ENCODE measurements at regions not wholly inside any gene's neighbourhood (a gene's known extent, or its start where the extent isn't known, plus 50 kb on each side); places are given as distances from the start of the nearest gene placed in this dataset.

DNA sequence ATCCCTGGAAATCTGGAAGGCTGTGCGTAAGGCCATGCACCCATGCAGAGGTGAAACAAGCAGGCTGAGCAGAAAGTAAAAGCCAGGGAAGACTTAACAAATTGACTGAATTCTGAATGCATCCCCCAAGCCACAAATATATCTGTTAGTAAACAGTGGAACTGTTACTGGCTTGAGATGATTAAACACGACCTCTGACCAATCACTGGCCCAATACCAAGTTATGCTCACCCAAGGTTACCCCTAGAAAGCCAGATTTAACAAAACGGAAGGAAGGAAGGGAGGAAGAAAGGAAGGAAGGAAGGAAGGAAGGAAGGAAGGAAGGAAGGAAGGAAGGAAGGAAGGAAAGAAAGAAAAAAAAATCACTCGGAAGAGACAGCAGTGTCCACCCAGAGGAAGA is 215.8 kb upstream of the CCNG1 start:
- TF ChIP-seq, protein P1, sequence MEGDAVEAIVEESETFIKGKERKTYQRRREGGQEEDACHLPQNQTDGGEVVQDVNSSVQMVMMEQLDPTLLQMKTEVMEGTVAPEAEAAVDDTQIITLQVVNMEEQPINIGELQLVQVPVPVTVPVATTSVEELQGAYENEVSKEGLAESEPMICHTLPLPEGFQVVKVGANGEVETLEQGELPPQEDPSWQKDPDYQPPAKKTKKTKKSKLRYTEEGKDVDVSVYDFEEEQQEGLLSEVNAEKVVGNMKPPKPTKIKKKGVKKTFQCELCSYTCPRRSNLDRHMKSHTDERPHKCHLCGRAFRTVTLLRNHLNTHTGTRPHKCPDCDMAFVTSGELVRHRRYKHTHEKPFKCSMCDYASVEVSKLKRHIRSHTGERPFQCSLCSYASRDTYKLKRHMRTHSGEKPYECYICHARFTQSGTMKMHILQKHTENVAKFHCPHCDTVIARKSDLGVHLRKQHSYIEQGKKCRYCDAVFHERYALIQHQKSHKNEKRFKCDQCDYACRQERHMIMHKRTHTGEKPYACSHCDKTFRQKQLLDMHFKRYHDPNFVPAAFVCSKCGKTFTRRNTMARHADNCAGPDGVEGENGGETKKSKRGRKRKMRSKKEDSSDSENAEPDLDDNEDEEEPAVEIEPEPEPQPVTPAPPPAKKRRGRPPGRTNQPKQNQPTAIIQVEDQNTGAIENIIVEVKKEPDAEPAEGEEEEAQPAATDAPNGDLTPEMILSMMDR (conservative IDR thresholded peaks at IDR 0.05; ENCODE audit: low read depth in 2 of 2) = no peak
- TF ChIP-seq POLR2AphosphoS5 (IDR thresholded peaks at IDR 0.05; ENCODE audit: low read depth) (no peak), STAT1 (IDR thresholded peaks at IDR 0.05; ENCODE audit: unreplicated experiment) (no peak), EZH2 (IDR thresholded peaks at IDR 0.05; ENCODE audit: low read depth, unreplicated experiment) (no peak), CREB1 (CRISPR knock-in tag; IDR thresholded peaks at IDR 0.05; ENCODE audit: low read depth) (no peak), EZH2phosphoT487 (IDR thresholded peaks at IDR 0.05; ENCODE audit: unreplicated experiment) (no peak)
- TF ChIP-seq, protein P2, sequence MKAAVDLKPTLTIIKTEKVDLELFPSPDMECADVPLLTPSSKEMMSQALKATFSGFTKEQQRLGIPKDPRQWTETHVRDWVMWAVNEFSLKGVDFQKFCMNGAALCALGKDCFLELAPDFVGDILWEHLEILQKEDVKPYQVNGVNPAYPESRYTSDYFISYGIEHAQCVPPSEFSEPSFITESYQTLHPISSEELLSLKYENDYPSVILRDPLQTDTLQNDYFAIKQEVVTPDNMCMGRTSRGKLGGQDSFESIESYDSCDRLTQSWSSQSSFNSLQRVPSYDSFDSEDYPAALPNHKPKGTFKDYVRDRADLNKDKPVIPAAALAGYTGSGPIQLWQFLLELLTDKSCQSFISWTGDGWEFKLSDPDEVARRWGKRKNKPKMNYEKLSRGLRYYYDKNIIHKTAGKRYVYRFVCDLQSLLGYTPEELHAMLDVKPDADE (IDR thresholded peaks at IDR 0.05) = no peak
- TF ChIP-seq, protein P3, sequence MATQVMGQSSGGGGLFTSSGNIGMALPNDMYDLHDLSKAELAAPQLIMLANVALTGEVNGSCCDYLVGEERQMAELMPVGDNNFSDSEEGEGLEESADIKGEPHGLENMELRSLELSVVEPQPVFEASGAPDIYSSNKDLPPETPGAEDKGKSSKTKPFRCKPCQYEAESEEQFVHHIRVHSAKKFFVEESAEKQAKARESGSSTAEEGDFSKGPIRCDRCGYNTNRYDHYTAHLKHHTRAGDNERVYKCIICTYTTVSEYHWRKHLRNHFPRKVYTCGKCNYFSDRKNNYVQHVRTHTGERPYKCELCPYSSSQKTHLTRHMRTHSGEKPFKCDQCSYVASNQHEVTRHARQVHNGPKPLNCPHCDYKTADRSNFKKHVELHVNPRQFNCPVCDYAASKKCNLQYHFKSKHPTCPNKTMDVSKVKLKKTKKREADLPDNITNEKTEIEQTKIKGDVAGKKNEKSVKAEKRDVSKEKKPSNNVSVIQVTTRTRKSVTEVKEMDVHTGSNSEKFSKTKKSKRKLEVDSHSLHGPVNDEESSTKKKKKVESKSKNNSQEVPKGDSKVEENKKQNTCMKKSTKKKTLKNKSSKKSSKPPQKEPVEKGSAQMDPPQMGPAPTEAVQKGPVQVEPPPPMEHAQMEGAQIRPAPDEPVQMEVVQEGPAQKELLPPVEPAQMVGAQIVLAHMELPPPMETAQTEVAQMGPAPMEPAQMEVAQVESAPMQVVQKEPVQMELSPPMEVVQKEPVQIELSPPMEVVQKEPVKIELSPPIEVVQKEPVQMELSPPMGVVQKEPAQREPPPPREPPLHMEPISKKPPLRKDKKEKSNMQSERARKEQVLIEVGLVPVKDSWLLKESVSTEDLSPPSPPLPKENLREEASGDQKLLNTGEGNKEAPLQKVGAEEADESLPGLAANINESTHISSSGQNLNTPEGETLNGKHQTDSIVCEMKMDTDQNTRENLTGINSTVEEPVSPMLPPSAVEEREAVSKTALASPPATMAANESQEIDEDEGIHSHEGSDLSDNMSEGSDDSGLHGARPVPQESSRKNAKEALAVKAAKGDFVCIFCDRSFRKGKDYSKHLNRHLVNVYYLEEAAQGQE (IDR thresholded peaks at IDR 0.05; ENCODE audit: unreplicated experiment) = no peak
- TF ChIP-seq, protein P4, sequence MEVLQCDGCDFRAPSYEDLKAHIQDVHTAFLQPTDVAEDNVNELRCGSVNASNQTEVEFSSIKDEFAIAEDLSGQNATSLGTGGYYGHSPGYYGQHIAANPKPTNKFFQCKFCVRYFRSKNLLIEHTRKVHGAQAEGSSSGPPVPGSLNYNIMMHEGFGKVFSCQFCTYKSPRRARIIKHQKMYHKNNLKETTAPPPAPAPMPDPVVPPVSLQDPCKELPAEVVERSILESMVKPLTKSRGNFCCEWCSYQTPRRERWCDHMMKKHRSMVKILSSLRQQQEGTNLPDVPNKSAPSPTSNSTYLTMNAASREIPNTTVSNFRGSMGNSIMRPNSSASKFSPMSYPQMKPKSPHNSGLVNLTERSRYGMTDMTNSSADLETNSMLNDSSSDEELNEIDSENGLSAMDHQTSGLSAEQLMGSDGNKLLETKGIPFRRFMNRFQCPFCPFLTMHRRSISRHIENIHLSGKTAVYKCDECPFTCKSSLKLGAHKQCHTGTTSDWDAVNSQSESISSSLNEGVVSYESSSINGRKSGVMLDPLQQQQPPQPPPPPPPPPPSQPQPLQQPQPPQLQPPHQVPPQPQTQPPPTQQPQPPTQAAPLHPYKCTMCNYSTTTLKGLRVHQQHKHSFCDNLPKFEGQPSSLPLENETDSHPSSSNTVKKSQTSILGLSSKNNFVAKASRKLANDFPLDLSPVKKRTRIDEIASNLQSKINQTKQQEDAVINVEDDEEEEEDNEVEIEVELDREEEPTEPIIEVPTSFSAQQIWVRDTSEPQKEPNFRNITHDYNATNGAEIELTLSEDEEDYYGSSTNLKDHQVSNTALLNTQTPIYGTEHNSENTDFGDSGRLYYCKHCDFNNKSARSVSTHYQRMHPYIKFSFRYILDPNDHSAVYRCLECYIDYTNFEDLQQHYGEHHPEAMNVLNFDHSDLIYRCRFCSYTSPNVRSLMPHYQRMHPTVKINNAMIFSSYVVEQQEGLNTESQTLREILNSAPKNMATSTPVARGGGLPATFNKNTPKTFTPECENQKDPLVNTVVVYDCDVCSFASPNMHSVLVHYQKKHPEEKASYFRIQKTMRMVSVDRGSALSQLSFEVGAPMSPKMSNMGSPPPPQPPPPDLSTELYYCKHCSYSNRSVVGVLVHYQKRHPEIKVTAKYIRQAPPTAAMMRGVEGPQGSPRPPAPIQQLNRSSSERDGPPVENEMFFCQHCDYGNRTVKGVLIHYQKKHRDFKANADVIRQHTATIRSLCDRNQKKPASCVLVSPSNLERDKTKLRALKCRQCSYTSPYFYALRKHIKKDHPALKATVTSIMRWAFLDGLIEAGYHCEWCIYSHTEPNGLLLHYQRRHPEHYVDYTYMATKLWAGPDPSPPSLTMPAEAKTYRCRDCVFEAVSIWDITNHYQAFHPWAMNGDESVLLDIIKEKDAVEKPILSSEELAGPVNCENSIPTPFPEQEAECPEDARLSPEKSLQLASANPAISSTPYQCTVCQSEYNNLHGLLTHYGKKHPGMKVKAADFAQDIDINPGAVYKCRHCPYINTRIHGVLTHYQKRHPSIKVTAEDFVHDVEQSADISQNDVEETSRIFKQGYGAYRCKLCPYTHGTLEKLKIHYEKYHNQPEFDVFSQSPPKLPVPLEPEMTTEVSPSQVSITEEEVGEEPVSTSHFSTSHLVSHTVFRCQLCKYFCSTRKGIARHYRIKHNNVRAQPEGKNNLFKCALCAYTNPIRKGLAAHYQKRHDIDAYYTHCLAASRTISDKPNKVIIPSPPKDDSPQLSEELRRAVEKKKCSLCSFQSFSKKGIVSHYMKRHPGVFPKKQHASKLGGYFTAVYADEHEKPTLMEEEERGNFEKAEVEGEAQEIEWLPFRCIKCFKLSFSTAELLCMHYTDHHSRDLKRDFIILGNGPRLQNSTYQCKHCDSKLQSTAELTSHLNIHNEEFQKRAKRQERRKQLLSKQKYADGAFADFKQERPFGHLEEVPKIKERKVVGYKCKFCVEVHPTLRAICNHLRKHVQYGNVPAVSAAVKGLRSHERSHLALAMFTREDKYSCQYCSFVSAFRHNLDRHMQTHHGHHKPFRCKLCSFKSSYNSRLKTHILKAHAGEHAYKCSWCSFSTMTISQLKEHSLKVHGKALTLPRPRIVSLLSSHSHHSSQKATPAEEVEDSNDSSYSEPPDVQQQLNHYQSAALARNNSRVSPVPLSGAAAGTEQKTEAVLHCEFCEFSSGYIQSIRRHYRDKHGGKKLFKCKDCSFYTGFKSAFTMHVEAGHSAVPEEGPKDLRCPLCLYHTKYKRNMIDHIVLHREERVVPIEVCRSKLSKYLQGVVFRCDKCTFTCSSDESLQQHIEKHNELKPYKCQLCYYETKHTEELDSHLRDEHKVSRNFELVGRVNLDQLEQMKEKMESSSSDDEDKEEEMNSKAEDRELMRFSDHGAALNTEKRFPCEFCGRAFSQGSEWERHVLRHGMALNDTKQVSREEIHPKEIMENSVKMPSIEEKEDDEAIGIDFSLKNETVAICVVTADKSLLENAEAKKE (CRISPR knock-in tag; IDR thresholded peaks at IDR 0.05) = no peak

All from GM23338 (cell line).